ENCODE measurements at regions not wholly inside any gene's neighbourhood (a gene's known extent, or its start where the extent isn't known, plus 50 kb on each side); places are given as distances from the start of the nearest gene placed in this dataset.

DNA sequence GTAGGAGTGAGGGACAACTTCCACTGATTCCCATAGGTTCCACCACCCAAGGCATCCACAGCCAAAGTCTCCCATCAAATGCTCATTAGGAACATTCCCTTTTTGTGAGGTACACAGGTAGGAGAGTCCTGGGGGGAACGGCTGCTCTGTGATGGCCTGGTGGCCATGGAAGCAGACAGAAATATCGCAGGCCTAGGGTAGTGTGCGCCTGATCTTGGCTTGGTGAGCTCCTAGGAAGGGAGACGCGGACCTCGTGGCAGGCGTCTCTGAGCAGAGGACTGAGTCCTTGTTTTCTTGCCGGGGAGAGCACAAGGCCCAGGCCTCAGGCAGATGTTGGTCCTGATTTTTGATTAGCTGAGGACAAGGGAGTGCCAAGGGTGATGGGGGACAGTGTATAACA is 99.5 kb downstream of the SNRPN start:
- Histone ChIP-seq H3K79me2 (ENCODE audit: low read length) (no peaks in the 10 kb centered on the region), H3K27me3 (ENCODE audit: low read depth, low read length) (no peaks in the 10 kb centered on the region), H3K36me3 (replicated peaks; ENCODE audit: low read depth, low read length) (peaks cover 100% of the 10 kb centered on the region), H3K4me2 (ENCODE audit: low read length) (no peak overlapping the region), H3K9me3 (ENCODE audit: insufficient read depth, low read length) (peaks cover 57% of the 10 kb centered on the region), H3K4me1 (ENCODE audit: low read length) (no peaks in the 10 kb centered on the region), H3K4me3 (ENCODE audit: low read length) (no peak overlapping the region), H4K20me1 (ENCODE audit: insufficient read depth, low read length) (no peaks in the 10 kb centered on the region), H3K27ac (ENCODE audit: low read length) (no peak overlapping the region), H2AFZ (ENCODE audit: low read depth, low read length) (no peak overlapping the region), H3K9ac (ENCODE audit: low read length) (no peak overlapping the region)
- no peak for TF ChIP-seq EZH2phosphoT487 (IDR thresholded peaks at IDR 0.05; ENCODE audit: low read depth)

- TF ChIP-seq EZH2phosphoT487 (IDR thresholded peaks at IDR 0.05; ENCODE audit: low read depth) = no peak
- TF ChIP-seq, protein P1, sequence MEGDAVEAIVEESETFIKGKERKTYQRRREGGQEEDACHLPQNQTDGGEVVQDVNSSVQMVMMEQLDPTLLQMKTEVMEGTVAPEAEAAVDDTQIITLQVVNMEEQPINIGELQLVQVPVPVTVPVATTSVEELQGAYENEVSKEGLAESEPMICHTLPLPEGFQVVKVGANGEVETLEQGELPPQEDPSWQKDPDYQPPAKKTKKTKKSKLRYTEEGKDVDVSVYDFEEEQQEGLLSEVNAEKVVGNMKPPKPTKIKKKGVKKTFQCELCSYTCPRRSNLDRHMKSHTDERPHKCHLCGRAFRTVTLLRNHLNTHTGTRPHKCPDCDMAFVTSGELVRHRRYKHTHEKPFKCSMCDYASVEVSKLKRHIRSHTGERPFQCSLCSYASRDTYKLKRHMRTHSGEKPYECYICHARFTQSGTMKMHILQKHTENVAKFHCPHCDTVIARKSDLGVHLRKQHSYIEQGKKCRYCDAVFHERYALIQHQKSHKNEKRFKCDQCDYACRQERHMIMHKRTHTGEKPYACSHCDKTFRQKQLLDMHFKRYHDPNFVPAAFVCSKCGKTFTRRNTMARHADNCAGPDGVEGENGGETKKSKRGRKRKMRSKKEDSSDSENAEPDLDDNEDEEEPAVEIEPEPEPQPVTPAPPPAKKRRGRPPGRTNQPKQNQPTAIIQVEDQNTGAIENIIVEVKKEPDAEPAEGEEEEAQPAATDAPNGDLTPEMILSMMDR (IDR thresholded peaks at IDR 0.05; ENCODE audit: low read depth, low read length) = no peak
- H3K4me3 ChIP-seq (ENCODE audit: low read length) = no peak overlapping the region
- H3K9ac ChIP-seq (ENCODE audit: low read length) = no peak overlapping the region
- H3K79me2 ChIP-seq (ENCODE audit: low read length) = no peaks in the 10 kb centered on the region
- no peaks in the 10 kb centered on the region for H4K20me1 ChIP-seq (ENCODE audit: insufficient read depth, low read length)
- peaks cover 56% of the 10 kb centered on the region for H3K9me3 ChIP-seq (ENCODE audit: insufficient read depth, low read length)
- no peak overlapping the region for H3K4me2 ChIP-seq (ENCODE audit: low read length)
- no peaks in the 10 kb centered on the region for H3K27me3 ChIP-seq (ENCODE audit: low read depth, low read length)
- H3K4me1 ChIP-seq (ENCODE audit: low read length) = no peaks in the 10 kb centered on the region
- peaks cover 100% of the 10 kb centered on the region for H3K36me3 ChIP-seq (replicated peaks; ENCODE audit: low read depth, low read length)
- no peak overlapping the region for H2AFZ ChIP-seq (ENCODE audit: low read depth, low read length)
- H3K27ac ChIP-seq (ENCODE audit: low read length) = no peak overlapping the region
These were observed 100.2 kb downstream of the SNRPN start for GRCh38 chr15:25054943-25055342.

- H3K79me2 ChIP-seq (ENCODE audit: low read length) = no peaks in the 10 kb centered on the region
- no peak overlapping the region for H3K9ac ChIP-seq (ENCODE audit: low read length)
- no peaks in the 10 kb centered on the region for H3K27me3 ChIP-seq (ENCODE audit: low read depth, low read length)
- no peaks in the 10 kb centered on the region for H3K4me1 ChIP-seq (ENCODE audit: low read length)
- peaks cover 100% of the 10 kb centered on the region for H3K36me3 ChIP-seq (replicated peaks; ENCODE audit: low read depth, low read length)
- no peak overlapping the region for H3K4me2 ChIP-seq (ENCODE audit: low read length)
- H3K9me3 ChIP-seq (ENCODE audit: insufficient read depth, low read length) = peaks cover 56% of the 10 kb centered on the region
- H4K20me1 ChIP-seq (ENCODE audit: insufficient read depth, low read length) = no peaks in the 10 kb centered on the region
- H3K27ac ChIP-seq (ENCODE audit: low read length) = no peak overlapping the region
- no peak overlapping the region for H3K4me3 ChIP-seq (ENCODE audit: low read length)
- no peak overlapping the region for H2AFZ ChIP-seq (ENCODE audit: low read depth, low read length)
- no peak for TF ChIP-seq EZH2phosphoT487 (IDR thresholded peaks at IDR 0.05; ENCODE audit: low read depth)
- TF ChIP-seq, protein P1 (IDR thresholded peaks at IDR 0.05; ENCODE audit: low read depth, low read length) = no peak
These were observed 100.7 kb downstream of the SNRPN start for GRCh38 chr15:25055356-25056068.

GRCh38 chr15:25056484-25057425 is 102.0 kb downstream of the SNRPN start:
- Histone ChIP-seq H3K27ac (ENCODE audit: low read length) (no peak overlapping the region), H3K9me3 (ENCODE audit: insufficient read depth, low read length) (peaks cover 48% of the 10 kb centered on the region), H3K9ac (ENCODE audit: low read length) (no peak overlapping the region), H3K4me3 (ENCODE audit: low read length) (no peak overlapping the region), H4K20me1 (ENCODE audit: insufficient read depth, low read length) (no peaks in the 10 kb centered on the region), H2AFZ (ENCODE audit: low read depth, low read length) (no peak overlapping the region), H3K4me1 (ENCODE audit: low read length) (no peaks in the 10 kb centered on the region), H3K4me2 (ENCODE audit: low read length) (no peak overlapping the region), H3K36me3 (replicated peaks; ENCODE audit: low read depth, low read length) (peaks cover 100% of the 10 kb centered on the region), H3K27me3 (ENCODE audit: low read depth, low read length) (no peaks in the 10 kb centered on the region), H3K79me2 (ENCODE audit: low read length) (no peaks in the 10 kb centered on the region)
- TF ChIP-seq, protein P1 (IDR thresholded peaks at IDR 0.05; ENCODE audit: low read depth, low read length) = no peak
- TF ChIP-seq EZH2phosphoT487 (IDR thresholded peaks at IDR 0.05; ENCODE audit: low read depth) = no peak

Measured in OCI-LY3 (cell line).